Hematopoietic multipotent progenitor cell treated with erythropoietin and hydrocortisone succinate and interleukin-3 and kit ligand, for 6 days (in vitro differentiated cells): ENCODE measurements at regions not wholly inside any gene's neighbourhood (a gene's known extent, or its start where the extent isn't known, plus 50 kb on each side); places are given as distances from the start of the nearest gene placed in this dataset.
"Not testable (repeated sequence)": the region's sequence is repeated elsewhere in the genome, so short reads cannot be mapped to it uniquely, and the experiment has no call there.

Experiments used
- DNase-seq: peaks from one replicate; pipeline ENCODE4 v3.0.0-alpha.2; 2015

- no peak for DNase-seq
Measured at GRCh38 chr2:120502761-120503160, 156.8 kb downstream of the INHBB start.

GRCh38 chr2:120503206-120503792 lies 157.4 kb downstream of the INHBB start:
- DNase-seq = no peak

GRCh38 chr2:120503793-120504571 lies 158.0 kb downstream of the INHBB start:
- no peak for DNase-seq

- no peak for DNase-seq
Measured at GRCh38 chr2:120504936-120505705, 159.2 kb downstream of the INHBB start.

GRCh38 chr2:120508567-120509041 lies 162.7 kb downstream of the INHBB start:
- no peak for DNase-seq

- no peak for DNase-seq
Measured at GRCh38 chr2:120509213-120509815, 163.4 kb downstream of the INHBB start.

- no peak for DNase-seq
Measured at GRCh38 chr2:120509991-120510735, 164.2 kb downstream of the INHBB start.

GRCh38 chr2:120510751-120511395 lies 164.9 kb downstream of the INHBB start:
- no peak for DNase-seq

GRCh38 chr2:120511536-120511935 lies 165.6 kb downstream of the INHBB start:
- DNase-seq = no peak

- DNase-seq = no peak
Measured at GRCh38 chr2:120511947-120512710, 166.2 kb downstream of the INHBB start.

- DNase-seq = no peak
Measured at GRCh38 chr2:120513776-120514357, 167.9 kb downstream of the INHBB start.

GRCh38 chr2:120514521-120514920 lies 168.6 kb downstream of the INHBB start:
- DNase-seq = no peak

GRCh38 chr2:120515066-120515758 lies 169.3 kb downstream of the INHBB start:
- not testable (repeated sequence) for DNase-seq

GRCh38 chr2:120515759-120516678 lies 170.1 kb downstream of the INHBB start:
- no peak for DNase-seq

- DNase-seq = no peak
Measured at GRCh38 chr2:120516679-120517314, 170.9 kb downstream of the INHBB start.

- DNase-seq = no peak
Measured at GRCh38 chr2:120517751-120518469, 172.0 kb downstream of the INHBB start.

GRCh38 chr2:120518819-120519218 lies 172.9 kb downstream of the INHBB start:
- no peak for DNase-seq

- no peak for DNase-seq
Measured at GRCh38 chr2:120519469-120519868, 173.5 kb downstream of the INHBB start.
